ENCODE measurements at regions not wholly inside any gene's neighbourhood (a gene's known extent, or its start where the extent isn't known, plus 50 kb on each side); places are given as distances from the start of the nearest gene placed in this dataset.

GRCh38 chr9:75463871-75464270 lies 375.6 kb downstream of the OSTF1 start:
- TF ChIP-seq, protein P1, sequence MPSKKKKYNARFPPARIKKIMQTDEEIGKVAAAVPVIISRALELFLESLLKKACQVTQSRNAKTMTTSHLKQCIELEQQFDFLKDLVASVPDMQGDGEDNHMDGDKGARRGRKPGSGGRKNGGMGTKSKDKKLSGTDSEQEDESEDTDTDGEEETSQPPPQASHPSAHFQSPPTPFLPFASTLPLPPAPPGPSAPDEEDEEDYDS (CRISPR knock-in tag; IDR thresholded peaks at IDR 0.05), result no peak
- TF ChIP-seq, protein P2, sequence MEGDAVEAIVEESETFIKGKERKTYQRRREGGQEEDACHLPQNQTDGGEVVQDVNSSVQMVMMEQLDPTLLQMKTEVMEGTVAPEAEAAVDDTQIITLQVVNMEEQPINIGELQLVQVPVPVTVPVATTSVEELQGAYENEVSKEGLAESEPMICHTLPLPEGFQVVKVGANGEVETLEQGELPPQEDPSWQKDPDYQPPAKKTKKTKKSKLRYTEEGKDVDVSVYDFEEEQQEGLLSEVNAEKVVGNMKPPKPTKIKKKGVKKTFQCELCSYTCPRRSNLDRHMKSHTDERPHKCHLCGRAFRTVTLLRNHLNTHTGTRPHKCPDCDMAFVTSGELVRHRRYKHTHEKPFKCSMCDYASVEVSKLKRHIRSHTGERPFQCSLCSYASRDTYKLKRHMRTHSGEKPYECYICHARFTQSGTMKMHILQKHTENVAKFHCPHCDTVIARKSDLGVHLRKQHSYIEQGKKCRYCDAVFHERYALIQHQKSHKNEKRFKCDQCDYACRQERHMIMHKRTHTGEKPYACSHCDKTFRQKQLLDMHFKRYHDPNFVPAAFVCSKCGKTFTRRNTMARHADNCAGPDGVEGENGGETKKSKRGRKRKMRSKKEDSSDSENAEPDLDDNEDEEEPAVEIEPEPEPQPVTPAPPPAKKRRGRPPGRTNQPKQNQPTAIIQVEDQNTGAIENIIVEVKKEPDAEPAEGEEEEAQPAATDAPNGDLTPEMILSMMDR (CRISPR knock-in tag; IDR thresholded peaks at IDR 0.05), result no peak
- TF ChIP-seq TOE1 (CRISPR knock-in tag; IDR thresholded peaks at IDR 0.05) (no peak), SOX13 (IDR thresholded peaks at IDR 0.05) (no peak), SOX13 (CRISPR knock-in tag; conservative IDR thresholded peaks at IDR 0.05 in 1 of 2, IDR thresholded peaks at IDR 0.05 in 1 of 2) (no peak)
